Loucy (cell line): ENCODE measurements at regions not wholly inside any gene's neighbourhood (a gene's known extent, or its start where the extent isn't known, plus 50 kb on each side); places are given as distances from the start of the nearest gene placed in this dataset.

Experiments used
- H2AFZ ChIP-seq: fragments of 200-600 bp; sonication (generic); 2 replicates; pipeline ENCODE4 v1.6.0; 2016; ENCODE audit warnings: antibody characterized with exemption, mild to moderate bottlenecking, low read length, moderate library complexity
- H3F3A ChIP-seq: fragments of 200-600 bp; 2 replicates; pipeline ENCODE4 v1.6.0; 2016; ENCODE audit warnings: antibody characterized with exemption, low read depth, mild to moderate bottlenecking
- H3K27me3 ChIP-seq: fragments of 200-600 bp; sonication (generic); 2 replicates; pipeline ENCODE4 v1.6.1; 2014; ENCODE audit warnings: low read length, mild to moderate bottlenecking; ENCODE audit not compliant: insufficient read depth, poor library complexity, severe bottlenecking
- H3K36me3 ChIP-seq: fragments of 200-600 bp; sonication (generic); 2 replicates; pipeline ENCODE4 v1.6.1; 2016; ENCODE audit warnings: low read length; ENCODE audit not compliant: insufficient read depth
- H3K4me1 ChIP-seq: fragments of 200-600 bp; sonication (generic); 2 replicates; pipeline ENCODE4 v1.5.1; 2014; ENCODE audit warnings: low read length, mild to moderate bottlenecking; ENCODE audit not compliant: insufficient read depth, poor library complexity, severe bottlenecking
- H3K4me2 ChIP-seq: fragments of 200-600 bp; sonication (generic); 2 replicates; pipeline ENCODE4 v1.6.0; 2014; ENCODE audit warnings: antibody characterized with exemption, low read length, low read depth, mild to moderate bottlenecking; ENCODE audit not compliant: poor library complexity, severe bottlenecking
- H3K4me3 ChIP-seq: fragments of 200-600 bp; sonication (generic); 2 replicates; pipeline ENCODE4 v1.5.1; 2014; ENCODE audit warnings: low read length, mild to moderate bottlenecking, mixed read lengths; ENCODE audit not compliant: poor library complexity, severe bottlenecking
- H3K79me2 ChIP-seq: fragments of 200-600 bp; sonication (generic); 2 replicates; pipeline ENCODE4 v1.6.1; 2014; ENCODE audit warnings: low read length; ENCODE audit not compliant: insufficient read depth
- H3K9ac ChIP-seq: fragments of 200-600 bp; sonication (generic); 2 replicates; pipeline ENCODE4 v1.6.0; 2014; ENCODE audit warnings: mild to moderate bottlenecking, low read depth, low read length, moderate library complexity; ENCODE audit not compliant: poor library complexity, severe bottlenecking
- H3K9me2 ChIP-seq: fragments of 200-600 bp; sonication (generic); replicated peaks from 2 replicates; pipeline ENCODE4 v1.6.1; 2016; ENCODE audit warnings: low read depth, low read length, mixed read lengths
- H3K9me3 ChIP-seq: fragments of 200-600 bp; sonication (generic); 2 replicates; pipeline ENCODE4 v1.6.1; 2014; ENCODE audit warnings: mild to moderate bottlenecking, antibody characterized with exemption, low read length, low read depth; ENCODE audit not compliant: insufficient read depth
- H4K20me1 ChIP-seq: fragments of 200-600 bp; sonication (generic); 2 replicates; pipeline ENCODE4 v1.6.0; 2014; ENCODE audit warnings: antibody characterized with exemption, low read length, mild to moderate bottlenecking; ENCODE audit not compliant: insufficient read depth, poor library complexity, severe bottlenecking
- CTCF ChIP-seq: fragments of 200-600 bp; sonication (generic); conservative IDR thresholded peaks from 2 replicates; pipeline ENCODE4 v1.5.1; 2014; ENCODE audit warnings: mild to moderate bottlenecking, antibody characterized with exemption, low read length
- EZH2phosphoT487 ChIP-seq: fragments of 200-600 bp; IDR thresholded peaks from 2 replicates; pipeline ENCODE4 v1.6.1; 2018; ENCODE audit warnings: antibody characterized with exemption, mild to moderate bottlenecking, moderate library complexity, borderline replicate concordance

DNA sequence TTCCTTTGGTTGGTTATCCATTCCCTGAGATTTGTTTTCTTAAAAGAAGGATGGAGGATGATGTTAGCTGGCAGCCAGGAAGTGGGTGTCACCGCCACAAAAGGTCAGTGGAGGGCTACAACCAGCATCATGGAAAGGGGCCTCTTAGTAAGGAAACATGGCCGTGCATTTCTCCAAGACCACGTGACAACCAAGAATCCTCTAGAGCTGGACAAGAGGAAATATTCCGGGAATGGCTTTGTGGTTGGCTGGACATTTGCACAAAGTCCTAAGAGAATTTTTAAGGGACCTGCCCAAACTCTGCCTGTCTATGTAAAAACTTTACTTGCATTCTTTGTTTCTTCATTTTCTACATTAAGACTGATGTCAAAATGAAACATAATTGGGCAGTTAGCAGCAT is 399.9 kb upstream of the MARCKS start:
- Histone ChIP-seq H3K36me3 (no peaks in the 10 kb centered on the region), H3K4me2 (no peak overlapping the region), H3K9ac (no peak overlapping the region), H4K20me1 (no peaks in the 10 kb centered on the region), H3K79me2 (no peaks in the 10 kb centered on the region), H3K27me3 (no peaks in the 10 kb centered on the region), H3K9me3 (no peaks in the 10 kb centered on the region), H3K9me2 (no peaks in the 10 kb centered on the region), H3F3A (no peaks in the 10 kb centered on the region), H3K4me1 (no peaks in the 10 kb centered on the region), H3K4me3 (no peak overlapping the region), H2AFZ (no peak overlapping the region)
- no peak for TF ChIP-seq EZH2phosphoT487
- TF ChIP-seq CTCF = no peak

DNA sequence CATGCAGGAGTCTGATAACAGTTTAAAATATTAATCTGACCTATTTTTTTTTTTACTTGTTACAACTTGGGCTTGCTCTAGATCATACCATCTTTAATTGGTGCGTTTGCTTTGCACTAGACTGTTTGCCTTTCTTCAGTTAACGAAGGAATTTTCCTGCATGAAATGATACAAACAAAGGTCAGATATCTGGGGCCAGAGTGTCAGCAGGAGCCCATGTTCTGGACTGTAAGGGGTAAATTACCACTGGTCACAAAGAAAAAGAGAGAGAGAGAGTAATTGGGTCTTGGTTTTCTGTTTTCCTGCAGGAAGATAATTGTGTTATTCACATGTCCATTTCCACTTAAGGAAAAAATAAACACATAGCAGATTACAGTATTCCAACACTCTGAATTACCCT is 399.4 kb upstream of the MARCKS start:
- no peaks in the 10 kb centered on the region for H3K4me1 ChIP-seq
- no peak overlapping the region for H2AFZ ChIP-seq
- H3F3A ChIP-seq = no peaks in the 10 kb centered on the region
- no peaks in the 10 kb centered on the region for H3K9me2 ChIP-seq
- H3K4me2 ChIP-seq = no peak overlapping the region
- H3K4me3 ChIP-seq = no peak overlapping the region
- H3K9ac ChIP-seq = no peak overlapping the region
- no peaks in the 10 kb centered on the region for H3K79me2 ChIP-seq
- no peaks in the 10 kb centered on the region for H3K27me3 ChIP-seq
- no peaks in the 10 kb centered on the region for H4K20me1 ChIP-seq
- no peaks in the 10 kb centered on the region for H3K36me3 ChIP-seq
- TF ChIP-seq CTCF = no peak
- no peak for TF ChIP-seq EZH2phosphoT487
- no peaks in the 10 kb centered on the region for H3K9me3 ChIP-seq

- Histone ChIP-seq H3K9me2 (no peaks in the 10 kb centered on the region), H3K4me2 (no peak overlapping the region), H3K4me3 (no peak overlapping the region), H3K36me3 (no peaks in the 10 kb centered on the region), H3K79me2 (no peaks in the 10 kb centered on the region), H2AFZ (no peak overlapping the region), H3K9me3 (no peaks in the 10 kb centered on the region), H4K20me1 (no peaks in the 10 kb centered on the region), H3F3A (no peaks in the 10 kb centered on the region), H3K9ac (no peak overlapping the region), H3K4me1 (no peaks in the 10 kb centered on the region), H3K27me3 (no peaks in the 10 kb centered on the region)
- TF ChIP-seq CTCF = no peak
- TF ChIP-seq EZH2phosphoT487 = no peak
These were observed 398.7 kb upstream of the MARCKS start for GRCh38 chr6:113458368-113459010.
